Stomach (tissue), 8 donors: ENCODE measurements at regions not wholly inside any gene's neighbourhood (a gene's known extent, or its start where the extent isn't known, plus 50 kb on each side); places are given as distances from the start of the nearest gene placed in this dataset.

Source experiments
- DNase-seq, 2 donors: peaks; one replicate each; pipeline versions ENCODE4 v3.0.0 to v3.0.0-alpha.2; 2013 to 2019
- H3K27ac ChIP-seq, 5 donors: fragments of 200-600 bp in 4 of 5; sonication (generic) in 4 of 5; one replicate each; pipeline ENCODE4 v1.5.1; 2013 to 2019; ENCODE audit warnings: mild to moderate bottlenecking in 1 of 5, moderate library complexity in 1 of 5
- H3K27me3 ChIP-seq, 3 donors: fragments of 200-600 bp; sonication (generic); one replicate each; pipeline ENCODE4 v1.5.1; 2017 to 2019; ENCODE audit warnings: mixed run types in 1 of 3
- H3K36me3 ChIP-seq, 4 donors: fragments of 200-600 bp; sonication (generic); 1 replicate in 3 of 4; 2 replicates in 1 of 4; pipeline ENCODE4 v1.5.1; 2016 to 2019
- H3K4me1 ChIP-seq, 4 donors: fragments of 200-600 bp; sonication (generic); one replicate each; pipeline ENCODE4 v1.5.1; 2016 to 2019
- H3K4me3 ChIP-seq, 4 donors: fragments of 200-600 bp; sonication (generic) in 3 of 4; one replicate each; pipeline ENCODE4 v1.5.1; 2016 to 2019; ENCODE audit warnings: mild to moderate bottlenecking in 1 of 4
- H3K9me3 ChIP-seq, 4 donors: fragments of 200-600 bp; sonication (generic); one replicate each; pipeline ENCODE4 v1.5.1; 2016 to 2019
- CTCF ChIP-seq, 7 experiments: fragments of 450-650 bp in 4 of 7; fragments of 200-600 bp in 3 of 7; sonication (generic) in 3 of 7; IDR thresholded peaks; one replicate each; pipeline ENCODE4 v1.5.1; 2016 to 2019; ENCODE audit warnings: antibody characterized with exemption in 7 of 7, control low read depth in 2 of 7, mild to moderate bottlenecking in 1 of 7
- EP300 ChIP-seq: sonication (generic); formaldehyde crosslinking; IDR thresholded peaks from one replicate; pipeline ENCODE4 v1.6.1; 2017; ENCODE audit warnings: antibody characterized with exemption
- POLR2A ChIP-seq, 4 donors: fragments of 450-650 bp; IDR thresholded peaks; one replicate each; pipeline ENCODE4 v1.6.1; 2016; ENCODE audit warnings: antibody characterized with exemption in 4 of 4, control low read depth in 2 of 4, mild to moderate bottlenecking in 1 of 4, moderate library complexity in 1 of 4
- POLR2AphosphoS5 ChIP-seq, 3 donors: sonication (generic); formaldehyde crosslinking; IDR thresholded peaks; one replicate each; pipeline ENCODE4 v1.6.1; 2016; ENCODE audit warnings: antibody characterized with exemption in 3 of 3
- WGBS, 5 donors: extraction: QIAGEN DNeasy Blood & Tissue Kit in 3 of 5; methylation state at CpG; one replicate each; pipeline versions ENCODE4 v1.1.5 to v1.1.7; 2013 to 2018; 5-methylcytosine and 5-hydroxymethylcytosine counted together
- intact Hi-C: fragments of 100-400 bp; cut with DNase I; formaldehyde crosslinking; loops from one replicate; pipeline ENCODE4 v1.15.1; 2023; ENCODE audit warnings: low total_unique reads
- donor health status: healthy with polysubstance abuse.
- donor health status: Bipolar disorder and iron deficiency.
- donor health status: healthy.

- 35 to 44% (median 41%) methylated on average over 5 of the region's 5 CpGs for WGBS, 5 donors
Measured at GRCh38 chr11:109109571-109110315, 312.2 kb upstream of the C11orf87 start.

GRCh38 chr11:109112261-109112660 is 309.7 kb upstream of the C11orf87 start:
- Histone ChIP-seq H3K36me3 (no peaks in the 10 kb centered on the region), H3K27me3 (no peaks in the 10 kb centered on the region), H3K4me3 (no peak overlapping the region), H3K4me1 (peaks cover 0 to 15% (median 0%) of the 10 kb centered on the region in 4 donors), H3K27ac (no peak overlapping the region), H3K9me3 (no peaks in the 10 kb centered on the region)
- DNase-seq, result peak in 1 of 2 donors; percentile 6
- 6 to 26% (median 15%) methylated on average over 2 of the region's 2 CpGs for WGBS, 5 donors
- intact Hi-C loops, result no loop called here
- no peak for TF ChIP-seq CTCF (IDR thresholded peaks at IDR 0.05)
- no peak for TF ChIP-seq EP300
- TF ChIP-seq POLR2AphosphoS5 (IDR thresholded peaks at IDR 0.05), result no peak
- no peak for TF ChIP-seq POLR2A (IDR thresholded peaks at IDR 0.05)

More at GRCh38 chr11:109109571-109110315, 312.2 kb upstream of the C11orf87 start:
- Histone ChIP-seq H3K4me1 (peaks cover 0 to 15% (median 0%) of the 10 kb centered on the region in 4 donors), H3K27me3 (no peaks in the 10 kb centered on the region), H3K9me3 (no peaks in the 10 kb centered on the region), H3K27ac (no peak overlapping the region), H3K36me3 (no peaks in the 10 kb centered on the region), H3K4me3 (no peak overlapping the region)
- DNase-seq, result no peak
- TF ChIP-seq CTCF (IDR thresholded peaks at IDR 0.05) (no peak), POLR2AphosphoS5 (IDR thresholded peaks at IDR 0.05) (no peak), EP300 (no peak), POLR2A (IDR thresholded peaks at IDR 0.05) (no peak)
- intact Hi-C loops, result no loop called here

- intact Hi-C loops, result no loop called here
- Histone ChIP-seq H3K27me3 (no peaks in the 10 kb centered on the region), H3K27ac (no peak overlapping the region), H3K4me3 (no peak overlapping the region), H3K4me1 (peaks cover 0 to 15% (median 0%) of the 10 kb centered on the region in 4 donors), H3K36me3 (no peaks in the 10 kb centered on the region), H3K9me3 (no peaks in the 10 kb centered on the region)
- DNase-seq, result peak in 1 of 2 donors; percentile 43
- TF ChIP-seq POLR2A (IDR thresholded peaks at IDR 0.05) (no peak), EP300 (no peak), CTCF (IDR thresholded peaks at IDR 0.05) (no peak), POLR2AphosphoS5 (IDR thresholded peaks at IDR 0.05) (no peak)
- 10 to 22% (median 15%) methylated on average over 7 of the region's 7 CpGs for WGBS, 5 donors
Measured at GRCh38 chr11:109112821-109113280, 309.1 kb upstream of the C11orf87 start.

GRCh38 chr11:109120341-109120740 is 301.6 kb upstream of the C11orf87 start:
- 78 to 93% (median 83%) methylated on average over 3 of the region's 3 CpGs for WGBS, 5 donors
- peaks cover 0 to 9% (median 0%) of the 10 kb centered on the region in 4 donors for H3K4me1 ChIP-seq
- DNase-seq, result no peak
- no peaks in the 10 kb centered on the region for H3K36me3 ChIP-seq
- H3K9me3 ChIP-seq, result no peaks in the 10 kb centered on the region
- TF ChIP-seq EP300, result no peak
- no peak for TF ChIP-seq CTCF (IDR thresholded peaks at IDR 0.05)
- TF ChIP-seq POLR2A (IDR thresholded peaks at IDR 0.05), result no peak
- no peak for TF ChIP-seq POLR2AphosphoS5 (IDR thresholded peaks at IDR 0.05)
- no peak overlapping the region for H3K4me3 ChIP-seq
- H3K27ac ChIP-seq, result no peak overlapping the region
- no peaks in the 10 kb centered on the region for H3K27me3 ChIP-seq
- intact Hi-C loops, result no loop called here
